AG04450 (cell line): ENCODE measurements at regions not wholly inside any gene's neighbourhood (a gene's known extent, or its start where the extent isn't known, plus 50 kb on each side); places are given as distances from the start of the nearest gene placed in this dataset.

Experiments
- CTCF ChIA-PET: fragments of 300-600, 350-600 bp; formaldehyde crosslinking; extraction: SDS; loops from one replicate; lab custom pipeline; 2022; ENCODE audit warnings: antibody characterized with exemption, inconsistent platforms; lab: Charles Lee
- POLR2A ChIA-PET: fragments of 350-600 bp; formaldehyde crosslinking; extraction: SDS; loops from one replicate; lab custom pipeline; 2021; ENCODE audit warnings: antibody characterized with exemption, inconsistent platforms; lab: Yijun Ruan, JAX
- DNase-seq: peaks from one replicate; pipeline ENCODE4 v3.0.0-alpha.2; 2011; ENCODE audit warnings: low read depth, low spot score
- H3K27ac ChIP-seq: one replicate; pipeline ENCODE4 v1.5.1; 2012; ENCODE audit warnings: low read depth, low read length, control low read depth
- H3K27me3 ChIP-seq: one replicate; pipeline ENCODE4 v1.6.0; 2012; ENCODE audit warnings: low read length; ENCODE audit not compliant: control insufficient read depth, insufficient read depth
- H3K4me3 ChIP-seq: 2 replicates; pipeline ENCODE4 v1.5.1; 2011; ENCODE audit warnings: mild to moderate bottlenecking, low read depth, low read length, control low read depth
- H3K9me3 ChIP-seq: 2 replicates; pipeline ENCODE4 v1.5.1; 2012; ENCODE audit warnings: low read length; ENCODE audit not compliant: control insufficient read depth, insufficient read depth
- CTCF ChIP-seq: IDR thresholded peaks from 2 replicates; pipeline ENCODE4 v1.5.1; 2011; ENCODE audit warnings: low read depth, low read length, control low read depth, inconsistent platforms

GRCh38 chr1:81662913-81663526 lies 137.7 kb upstream of the ADGRL2 start:
- H3K9me3 ChIP-seq, result no peaks in the 10 kb centered on the region
- ChIA-PET CTCF (no interaction called here), POLR2A (no interaction called here)
- DNase-seq, result no peak
- H3K27me3 ChIP-seq, result no peaks in the 10 kb centered on the region
- no peak overlapping the region for H3K4me3 ChIP-seq
- TF ChIP-seq CTCF, result no peak
- no peak overlapping the region for H3K27ac ChIP-seq

GRCh38 chr1:81660286-81660685 lies 140.4 kb upstream of the ADGRL2 start:
- POLR2A ChIA-PET, result no interaction called here
- Histone ChIP-seq H3K27ac (no peak overlapping the region), H3K27me3 (no peaks in the 10 kb centered on the region), H3K4me3 (no peak overlapping the region), H3K9me3 (no peaks in the 10 kb centered on the region)
- no peak for DNase-seq
- CTCF ChIA-PET, result interaction anchor here (1.2 kb wide), 1 partner anchor 9 kb away, joined by 3 read pairs; no protein-coding TSS in a partner anchor
- no peak for TF ChIP-seq CTCF

- no peak for TF ChIP-seq CTCF
- CTCF ChIA-PET, result no interaction called here
- POLR2A ChIA-PET, result no interaction called here
- Histone ChIP-seq H3K27me3 (no peaks in the 10 kb centered on the region), H3K9me3 (no peaks in the 10 kb centered on the region), H3K4me3 (no peak overlapping the region), H3K27ac (no peak overlapping the region)
- no peak for DNase-seq
Observed at GRCh38 chr1:81654657-81655056, 146.1 kb upstream of the ADGRL2 start.

GRCh38 chr1:81654147-81654546 lies 146.6 kb upstream of the ADGRL2 start:
- Histone ChIP-seq H3K27ac (no peak overlapping the region), H3K27me3 (no peaks in the 10 kb centered on the region), H3K9me3 (no peaks in the 10 kb centered on the region), H3K4me3 (no peak overlapping the region)
- TF ChIP-seq CTCF, result no peak
- ChIA-PET POLR2A (no interaction called here), CTCF (no interaction called here)
- no peak for DNase-seq

GRCh38 chr1:81650776-81651175 lies 150.0 kb upstream of the ADGRL2 start:
- H3K9me3 ChIP-seq, result no peaks in the 10 kb centered on the region
- POLR2A ChIA-PET, result no interaction called here
- DNase-seq, result no peak
- H3K27ac ChIP-seq, result no peak overlapping the region
- CTCF ChIA-PET, result interaction anchor here (0.6 kb wide), 2 partner anchors 18 to 1345 kb away, joined by 3 read pairs; no protein-coding TSS in a partner anchor
- no peaks in the 10 kb centered on the region for H3K27me3 ChIP-seq
- no peak overlapping the region for H3K4me3 ChIP-seq
- TF ChIP-seq CTCF, result no peak
